Ramos (cell line): ENCODE measurements at regions not wholly inside any gene's neighbourhood (a gene's known extent, or its start where the extent isn't known, plus 50 kb on each side); places are given as distances from the start of the nearest gene placed in this dataset.

ENCODE experiments used
- in situ Hi-C: fragments of 300-500 bp; cut with MboI; formaldehyde crosslinking; loops from one replicate; pipeline ENCODE4 v1.14.3; 2022; ENCODE audit warnings: low sequenced_read_pairs; ENCODE audit not compliant: unreplicated experiment

DNA sequence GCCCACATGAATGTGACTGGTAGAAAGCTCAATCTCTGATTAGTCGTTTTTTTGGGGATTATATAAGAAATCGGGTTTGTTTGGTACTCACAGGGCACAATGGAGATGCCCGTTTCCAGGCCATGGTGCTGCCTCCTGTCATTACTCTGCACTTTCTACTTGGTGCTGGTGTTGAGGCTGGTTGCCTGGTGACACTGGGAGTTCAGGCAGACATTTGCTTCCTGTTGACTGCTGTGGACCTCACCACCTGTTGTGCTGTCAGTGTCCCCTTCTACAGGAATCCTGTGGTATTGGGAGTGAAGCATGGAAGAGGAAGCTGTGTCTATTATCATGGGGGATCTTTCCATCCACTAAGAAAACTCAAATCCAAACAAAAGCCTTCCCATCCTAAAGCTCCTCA is 227.2 kb upstream of the TBL1XR1 start:
- in situ Hi-C loops = no loop called here

DNA sequence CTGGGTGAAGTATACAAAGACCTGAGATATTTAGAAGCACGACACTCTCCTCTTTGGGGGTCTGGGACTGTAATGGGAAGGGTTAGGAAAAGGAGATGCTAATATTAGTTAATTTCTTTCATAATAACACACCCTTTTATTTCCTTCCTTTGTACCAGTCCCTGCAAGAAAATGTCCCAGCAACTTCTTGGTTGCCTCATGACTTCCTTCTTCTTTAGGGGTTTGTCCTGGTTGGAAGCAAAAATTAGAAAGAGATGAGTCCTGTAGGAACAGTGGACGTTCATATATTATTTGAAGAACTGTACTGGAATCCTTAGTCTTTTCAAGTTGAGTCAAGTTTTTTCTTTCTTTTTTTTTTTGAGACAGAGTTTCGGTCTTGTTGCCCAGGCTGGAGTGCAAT is 227.8 kb upstream of the TBL1XR1 start:
- in situ Hi-C loops = no loop called here

- in situ Hi-C loops = no loop called here
Observed at GRCh38 chr3:177426106-177426877, 229.0 kb upstream of the TBL1XR1 start.

GRCh38 chr3:177426878-177427495 is 229.7 kb upstream of the TBL1XR1 start:
- in situ Hi-C loops = no loop called here

DNA sequence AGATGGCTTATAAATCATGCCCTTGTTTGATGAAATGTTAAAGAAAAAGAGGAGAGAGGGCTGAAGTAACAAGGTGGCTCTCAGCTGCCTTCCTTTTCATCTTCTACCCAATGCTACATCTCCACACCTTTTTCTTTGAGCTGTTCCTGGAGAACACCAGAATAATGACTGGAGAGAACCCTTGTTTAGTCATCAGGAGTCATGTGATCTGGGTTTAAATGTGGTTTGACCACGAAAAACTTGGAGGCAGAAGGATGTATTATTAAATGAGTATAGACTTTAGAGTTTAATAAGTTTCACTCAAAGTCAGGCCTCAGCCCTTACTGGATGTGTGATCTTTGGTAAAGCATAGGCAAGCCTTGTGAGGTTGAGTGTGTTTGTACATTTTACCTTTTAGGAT is 230.3 kb upstream of the TBL1XR1 start:
- in situ Hi-C loops = no loop called here

DNA sequence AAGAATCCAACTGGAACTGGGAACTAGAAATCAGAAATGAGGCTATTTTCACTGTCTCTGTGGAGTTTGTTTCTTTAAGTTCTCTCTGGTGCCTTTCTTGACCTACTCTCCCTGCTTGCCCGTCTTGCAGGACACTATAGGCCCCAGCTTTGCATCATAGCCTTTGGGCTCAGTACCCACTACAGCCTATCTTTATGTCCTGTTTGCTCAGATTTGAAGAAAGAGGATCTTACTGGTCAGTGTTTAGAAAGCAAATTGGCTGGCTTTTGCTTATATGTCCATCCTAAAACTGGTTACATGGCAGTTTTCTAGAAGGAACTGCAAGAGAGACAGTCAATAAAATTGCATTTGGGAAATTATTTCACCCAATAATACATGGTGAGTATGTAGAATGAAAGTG is 231.8 kb upstream of the TBL1XR1 start:
- in situ Hi-C loops = no loop called here

DNA sequence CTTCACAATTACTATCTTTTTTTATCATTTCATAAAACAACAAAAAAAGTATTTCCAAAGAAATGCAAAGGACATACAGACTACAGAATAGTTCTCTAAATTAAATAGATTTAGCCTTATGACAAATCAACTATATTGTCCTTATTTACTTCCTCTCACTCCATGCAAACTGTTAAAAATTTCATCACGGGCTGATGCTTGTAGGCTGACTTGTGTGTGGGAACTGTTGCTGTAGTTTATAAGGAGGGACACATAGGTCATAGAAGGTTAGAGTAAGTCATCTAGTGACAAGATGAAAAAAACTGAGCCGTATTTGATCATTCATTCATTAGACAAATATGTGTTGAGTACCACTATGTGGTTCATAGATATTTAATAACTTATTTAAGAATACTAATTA is 232.5 kb upstream of the TBL1XR1 start:
- in situ Hi-C loops = no loop called here

GRCh38 chr3:177430653-177431052 is 233.4 kb upstream of the TBL1XR1 start:
- in situ Hi-C loops = no loop called here

- in situ Hi-C loops = no loop called here
Observed at GRCh38 chr3:177431525-177432176, 234.4 kb upstream of the TBL1XR1 start.

GRCh38 chr3:177435301-177435700 is 238.0 kb upstream of the TBL1XR1 start:
- in situ Hi-C loops = no loop called here

- in situ Hi-C loops = no loop called here
Observed at GRCh38 chr3:177437513-177438337, 240.4 kb upstream of the TBL1XR1 start.

- in situ Hi-C loops = no loop called here
Observed at GRCh38 chr3:177438596-177439220, 241.4 kb upstream of the TBL1XR1 start.

- in situ Hi-C loops = no loop called here
Observed at GRCh38 chr3:177439694-177440269, 242.5 kb upstream of the TBL1XR1 start.

DNA sequence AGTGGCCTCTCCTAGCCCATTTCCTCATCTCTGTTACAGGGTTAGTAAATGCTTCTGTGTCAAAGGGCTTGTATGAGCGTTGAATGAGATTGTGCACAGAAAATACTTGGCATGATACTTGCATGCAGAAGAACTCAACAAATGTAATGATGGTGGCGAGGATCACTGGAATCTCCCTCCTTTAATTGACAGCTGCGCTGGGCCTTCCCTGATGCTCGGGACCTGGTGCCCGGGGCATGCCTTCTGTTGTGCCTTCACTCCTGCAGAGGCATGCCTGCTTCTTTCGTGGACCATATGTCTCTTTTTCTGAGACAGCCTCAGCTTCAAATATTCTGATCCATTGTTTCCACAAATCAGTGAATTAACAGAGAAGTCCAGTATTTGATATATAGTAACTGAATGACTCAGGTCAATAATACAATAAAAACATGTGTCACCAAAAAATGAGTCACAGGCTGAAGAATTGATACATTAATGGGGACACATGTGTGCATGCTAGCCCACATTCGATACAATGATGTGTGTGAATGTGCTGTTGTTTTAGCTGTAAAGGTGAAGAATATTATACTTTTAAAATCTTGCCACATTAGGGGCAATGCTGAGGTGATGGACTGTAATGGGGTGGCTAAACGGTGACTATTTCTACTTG is 243.3 kb upstream of the TBL1XR1 start:
- in situ Hi-C loops = no loop called here

DNA sequence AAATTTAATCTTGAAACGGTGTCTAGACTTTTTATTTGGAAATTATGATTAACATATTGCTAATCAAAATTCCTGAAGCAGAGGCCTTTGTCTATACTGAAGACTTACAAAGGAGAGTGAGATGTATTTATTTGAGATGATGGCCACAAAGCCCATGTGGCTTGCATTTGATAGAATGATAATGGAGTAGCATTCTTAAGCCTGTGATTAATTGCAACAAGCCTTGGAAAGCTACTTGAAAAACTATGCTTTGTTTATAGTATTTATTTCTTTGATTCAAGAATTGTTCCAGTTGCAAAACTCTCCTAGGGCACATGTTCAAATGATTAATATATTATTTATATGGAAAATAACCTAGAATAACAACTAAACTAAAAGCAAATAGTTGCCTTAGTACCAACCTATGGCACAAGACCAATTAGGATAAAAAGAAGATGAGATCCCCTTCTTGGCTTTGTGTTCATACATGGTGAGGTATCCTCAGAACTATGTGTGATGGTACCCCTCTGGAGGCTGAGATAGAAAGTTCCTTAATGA is 244.1 kb upstream of the TBL1XR1 start:
- in situ Hi-C loops = no loop called here

DNA sequence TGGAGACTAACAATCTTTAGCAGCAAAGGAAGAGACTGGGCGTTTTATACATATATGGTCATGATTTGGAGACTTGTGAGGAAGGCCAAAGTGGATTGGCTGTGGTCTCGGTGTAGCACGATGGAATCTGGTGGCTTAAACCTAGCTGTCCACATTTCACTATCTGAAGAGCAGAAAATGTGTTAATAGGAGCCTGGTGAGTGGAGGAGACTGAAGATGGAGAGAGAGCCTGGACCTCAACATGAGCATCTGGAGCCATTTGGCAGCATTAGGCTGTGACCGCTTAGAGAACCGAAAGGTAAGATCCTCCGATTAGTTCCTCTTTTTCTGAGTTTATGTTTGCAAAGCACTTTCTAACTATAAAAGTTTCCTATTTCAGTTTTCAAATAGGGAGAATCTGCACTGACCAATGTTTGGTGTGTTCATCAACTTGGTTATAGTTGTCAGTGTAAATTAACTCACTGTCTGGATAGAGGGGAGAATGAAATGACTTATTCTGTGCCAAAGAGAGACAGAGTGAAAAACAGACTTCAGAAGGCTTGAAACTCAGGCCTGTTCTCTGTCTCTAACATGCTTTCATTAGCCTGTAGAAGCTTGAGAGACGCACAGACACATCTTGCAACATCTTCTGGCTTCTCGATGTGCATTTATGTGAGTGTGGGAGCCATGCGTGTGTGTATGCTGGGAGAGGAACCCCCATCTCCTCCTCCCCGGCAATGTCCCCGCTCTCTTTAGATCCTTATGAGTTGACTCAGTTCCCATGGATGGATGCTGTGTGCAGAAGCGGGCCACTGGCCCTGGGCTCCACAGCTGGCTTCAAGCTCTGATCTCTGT is 244.7 kb upstream of the TBL1XR1 start:
- in situ Hi-C loops = no loop called here

DNA sequence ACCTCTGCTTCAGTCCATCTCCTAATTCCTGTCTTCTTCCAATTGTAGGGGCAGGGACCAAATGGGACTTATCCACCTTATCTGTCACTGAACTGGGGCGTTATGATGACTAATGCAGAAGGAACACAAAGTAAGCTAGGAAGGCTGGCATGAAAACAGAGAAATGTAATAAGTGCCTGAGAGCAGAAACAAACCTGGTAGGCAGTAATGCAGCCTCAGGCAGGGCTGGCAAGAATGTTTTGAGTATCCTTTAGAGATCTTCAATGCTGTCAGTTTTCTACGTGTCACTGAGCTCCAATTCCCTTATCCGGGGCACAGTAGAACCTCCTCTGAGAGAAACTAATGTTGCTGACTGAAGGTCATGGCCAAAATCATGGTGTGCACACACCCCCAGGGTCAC is 246.2 kb upstream of the TBL1XR1 start:
- in situ Hi-C loops = no loop called here

GRCh38 chr3:177444696-177445095 is 247.4 kb upstream of the TBL1XR1 start:
- in situ Hi-C loops = no loop called here
